H1 (cell line): ENCODE measurements at regions not wholly inside any gene's neighbourhood (a gene's known extent, or its start where the extent isn't known, plus 50 kb on each side); places are given as distances from the start of the nearest gene placed in this dataset.

Source experiments
- CTCF ChIA-PET: fragments of 300-600 bp; sonication (Branson Sonifier 250); formaldehyde crosslinking; loops from one replicate; lab custom pipeline; 2021; ENCODE audit not compliant: partially characterized antibody; lab: Charles Lee
- POLR2A ChIA-PET: fragments of 300-600 bp; sonication (Branson Sonifier 250); formaldehyde crosslinking; loops from one replicate; lab custom pipeline; 2021; ENCODE audit warnings: inconsistent platforms; ENCODE audit not compliant: partially characterized antibody; lab: Charles Lee
- DNase-seq, 2 experiments: peaks; one replicate each; pipeline versions ENCODE4 v3.0.0 to v3.0.0-alpha.2; 2010 to 2022; ENCODE audit warnings: low spot score in 2 of 2, low read depth in 1 of 2, mixed read lengths in 1 of 2
- FAIRE-seq: peaks from 2 replicates; lab custom pipeline; 2011; peaks lifted over from hg19 to GRCh38; lab: Jason Lieb, UNC
- H2AFZ ChIP-seq: 2 replicates; pipeline ENCODE4 v1.8.1; 2012; ENCODE audit warnings: low read length, inconsistent platforms
- H2AK5ac ChIP-seq: 2 replicates; pipeline ENCODE4 v1.6.1; 2013; ENCODE audit warnings: low read depth, low read length
- H2BK120ac ChIP-seq: replicated peaks from 2 replicates; pipeline ENCODE3; 2013; ENCODE audit warnings: low read depth, low read length, inconsistent platforms
- H2BK12ac ChIP-seq: 2 replicates; pipeline ENCODE4 v1.6.1; 2013; ENCODE audit warnings: low read depth, low read length
- H2BK15ac ChIP-seq: 2 replicates; pipeline ENCODE4 v1.6.1; 2013; ENCODE audit warnings: low read length
- H2BK20ac ChIP-seq: 2 replicates; pipeline ENCODE4 v1.6.1; 2013; ENCODE audit warnings: low read length
- H2BK5ac ChIP-seq: 2 replicates; pipeline ENCODE4 v1.6.1; 2013; ENCODE audit warnings: low read depth, low read length
- H3K14ac ChIP-seq: 2 replicates; pipeline ENCODE4 v1.6.1; 2013; ENCODE audit warnings: inconsistent platforms; ENCODE audit not compliant: insufficient read length
- H3K18ac ChIP-seq: 2 replicates; pipeline ENCODE4 v1.6.1; 2013; ENCODE audit warnings: low read length; ENCODE audit errors: extremely low read depth
- H3K23ac ChIP-seq: 2 replicates; pipeline ENCODE4 v1.6.1; 2013; ENCODE audit warnings: inconsistent platforms; ENCODE audit not compliant: insufficient read length
- H3K23me2 ChIP-seq: 2 replicates; pipeline ENCODE4 v1.6.1; 2013; ENCODE audit warnings: low read depth, low read length
- H3K27ac ChIP-seq: 2 replicates; pipeline ENCODE4 v1.6.1; 2011; ENCODE audit warnings: low read depth, low read length, inconsistent platforms
- H3K27me3 ChIP-seq, 4 experiments: replicated peaks in 1 of 4; 1 replicate in 1 of 4; 2 replicates in 3 of 4; pipeline versions ENCODE4 v1.6.1 to v1.8.1; 2011 to 2013; ENCODE audit warnings: low read length in 3 of 4, mild to moderate bottlenecking in 3 of 4, inconsistent platforms in 2 of 4, mixed read lengths in 2 of 4, moderate library complexity in 1 of 4; ENCODE audit not compliant: control insufficient read depth in 3 of 4, insufficient read depth in 3 of 4; ENCODE audit errors: extremely low read depth in 1 of 4
- H3K36me3 ChIP-seq, 4 experiments: 2 replicates each; pipeline versions ENCODE4 v1.6.1 to v1.8.1; 2011 to 2013; ENCODE audit warnings: mild to moderate bottlenecking in 4 of 4, low read length in 3 of 4, moderate library complexity in 2 of 4, control low read depth in 1 of 4, inconsistent platforms in 1 of 4; ENCODE audit not compliant: insufficient read depth in 4 of 4, control insufficient read depth in 2 of 4
- H3K4ac ChIP-seq: replicated peaks from 2 replicates; pipeline ENCODE3; 2013; ENCODE audit warnings: low read length, low read depth, mixed read lengths, inconsistent platforms; ENCODE audit not compliant: insufficient read length
- H3K4me1 ChIP-seq, 4 experiments: replicated peaks in 1 of 4; 1 replicate in 1 of 4; 2 replicates in 3 of 4; pipeline versions ENCODE4 v1.6.1 to v1.8.1; 2011 to 2013; ENCODE audit warnings: low read length in 3 of 4, inconsistent platforms in 2 of 4, mixed read lengths in 1 of 4; ENCODE audit not compliant: insufficient read depth in 4 of 4, control insufficient read depth in 3 of 4
- H3K4me2 ChIP-seq, 2 experiments: 2 replicates each; pipeline versions ENCODE4 v1.6.1 to v1.8.1; 2011 to 2013; ENCODE audit warnings: low read depth in 2 of 2, low read length in 2 of 2, control low read depth in 1 of 2, inconsistent platforms in 1 of 2, mild to moderate bottlenecking in 1 of 2; ENCODE audit not compliant: insufficient read depth in 1 of 2
- H3K4me3 ChIP-seq, 4 experiments: fragments of 200-600, 300-600 bp in 1 of 4; sonication (generic), shearing (Covaris generic), sonication (Bioruptor Twin) in 1 of 4; 2 replicates each; pipeline versions ENCODE4 v1.5.1 to v1.8.1; 2011 to 2016; ENCODE audit warnings: low read length in 4 of 4, low read depth in 3 of 4, control low read depth in 2 of 4, inconsistent platforms in 2 of 4, mild to moderate bottlenecking in 2 of 4, mixed read lengths in 1 of 4, moderate library complexity in 1 of 4; ENCODE audit not compliant: insufficient read depth in 2 of 4; ENCODE audit errors: extremely low read depth in 1 of 4
- H3K56ac ChIP-seq: replicated peaks from 2 replicates; pipeline ENCODE3; 2013; ENCODE audit warnings: low read depth, mild to moderate bottlenecking, mixed read lengths, low read length, inconsistent platforms; ENCODE audit not compliant: insufficient read length
- H3K79me1 ChIP-seq: 2 replicates; pipeline ENCODE4 v1.6.1; 2013; ENCODE audit warnings: low read depth, low read length, control low read depth
- H3K79me2 ChIP-seq, 2 experiments: 2 replicates each; pipeline versions ENCODE4 v1.6.1 to v1.8.1; 2012 to 2013; ENCODE audit warnings: low read length in 2 of 2, mild to moderate bottlenecking in 2 of 2, inconsistent platforms in 1 of 2; ENCODE audit not compliant: insufficient read depth in 2 of 2, control insufficient read depth in 1 of 2
- H3K9ac ChIP-seq, 4 experiments: replicated peaks in 1 of 4; 1 replicate in 1 of 4; 2 replicates in 3 of 4; pipeline versions ENCODE4 v1.6.1 to v1.8.1; 2011 to 2013; ENCODE audit warnings: low read depth in 3 of 4, low read length in 3 of 4, control low read depth in 2 of 4, mild to moderate bottlenecking in 2 of 4, moderate library complexity in 2 of 4, inconsistent platforms in 1 of 4; ENCODE audit errors: extremely low read depth in 1 of 4
- H3K9me3 ChIP-seq, 2 experiments: 2 replicates each; pipeline versions ENCODE4 v1.6.1 to v1.8.1; 2012 to 2013; ENCODE audit warnings: mild to moderate bottlenecking in 2 of 2, moderate library complexity in 2 of 2, control low read depth in 1 of 2, inconsistent platforms in 1 of 2, low read depth in 1 of 2, low read length in 1 of 2, mixed read lengths in 1 of 2; ENCODE audit not compliant: insufficient read depth in 2 of 2
- H4K20me1 ChIP-seq, 2 experiments: replicated peaks in 1 of 2; 2 replicates each; pipeline versions ENCODE3 to v1.8.1; 2011 to 2013; ENCODE audit warnings: inconsistent platforms in 2 of 2, low read length in 2 of 2, mild to moderate bottlenecking in 1 of 2; ENCODE audit not compliant: insufficient read depth in 2 of 2, control insufficient read depth in 1 of 2
- H4K5ac ChIP-seq: 2 replicates; pipeline ENCODE4 v1.6.1; 2013; ENCODE audit warnings: low read length, low read depth, mixed read lengths, inconsistent platforms; ENCODE audit not compliant: insufficient read length
- H4K8ac ChIP-seq: 2 replicates; pipeline ENCODE4 v1.8.0; 2013; ENCODE audit warnings: mild to moderate bottlenecking, moderate library complexity, low read length, inconsistent platforms; ENCODE audit not compliant: insufficient read depth; ENCODE audit errors: extremely low read depth
- H4K91ac ChIP-seq: replicated peaks from 2 replicates; pipeline ENCODE3; 2013; ENCODE audit warnings: low read length, mixed read lengths, inconsistent platforms; ENCODE audit not compliant: insufficient read length
- ATF3 ChIP-seq: IDR thresholded peaks from 2 replicates; pipeline ENCODE4 v1.6.1; 2011; ENCODE audit warnings: low read depth, mild to moderate bottlenecking, low read length; ENCODE audit not compliant: insufficient read depth
- BACH1 ChIP-seq: IDR thresholded peaks from 2 replicates; pipeline ENCODE4 v1.6.1; 2012; ENCODE audit warnings: low read length, improper control_type of control experiment
- CEBPB ChIP-seq: IDR thresholded peaks from 2 replicates; pipeline ENCODE4 v1.6.1; 2012; ENCODE audit warnings: low read depth, low read length
- EGR1 ChIP-seq: IDR thresholded peaks from 2 replicates; pipeline ENCODE4 v1.6.1; 2011; ENCODE audit warnings: low read depth, low read length, borderline replicate concordance
- GTF2F1 ChIP-seq: IDR thresholded peaks from 2 replicates; pipeline ENCODE4 v1.6.1; 2012; ENCODE audit warnings: low read depth, low read length, improper control_type of control experiment, borderline replicate concordance
- HDAC6 ChIP-seq: IDR thresholded peaks from one replicate; pipeline ENCODE4 v1.7.1; 2012; ENCODE audit warnings: low read depth, mild to moderate bottlenecking, inconsistent platforms, low read length, moderate library complexity
- JUND ChIP-seq: IDR thresholded peaks from 2 replicates; pipeline ENCODE4 v1.6.1; 2011; ENCODE audit warnings: mild to moderate bottlenecking, improper control_type of control experiment, low read length
- KDM1A ChIP-seq: fragments of 200-600, 300-600 bp; sonication (generic); IDR thresholded peaks from 2 replicates; pipeline ENCODE4 v1.7.1; 2016; ENCODE audit warnings: mild to moderate bottlenecking, low read length, borderline replicate concordance
- MAFK ChIP-seq: IDR thresholded peaks from 2 replicates; pipeline ENCODE4 v1.6.1; 2012; ENCODE audit warnings: low read depth, mild to moderate bottlenecking, improper control_type of control experiment, low read length
- POLR2A ChIP-seq, 2 experiments: IDR thresholded peaks; 1 replicate in 1 of 2; 2 replicates in 1 of 2; pipeline ENCODE4 v1.6.1; 2011; ENCODE audit warnings: low read depth in 2 of 2, low read length in 2 of 2, mild to moderate bottlenecking in 2 of 2; ENCODE audit errors: control extremely low read depth in 1 of 2
- POLR2AphosphoS5 ChIP-seq: IDR thresholded peaks from 2 replicates; pipeline ENCODE4 v1.6.1; 2011; ENCODE audit warnings: low read depth, low read length
- RFX5 ChIP-seq: IDR thresholded peaks from 2 replicates; pipeline ENCODE4 v1.6.1; 2011; ENCODE audit warnings: low read depth, low read length, improper control_type of control experiment, borderline replicate concordance
- RNF2 ChIP-seq: fragments of 200-900, 300-1000 bp; sonication (generic); IDR thresholded peaks from 2 replicates; pipeline ENCODE4 v1.7.1; 2016; ENCODE audit warnings: borderline replicate concordance, low read depth, mild to moderate bottlenecking, antibody characterized with exemption, low read length; ENCODE audit not compliant: poor library complexity, severe bottlenecking; ENCODE audit errors: missing control alignments
- SIN3A ChIP-seq, 2 experiments: IDR thresholded peaks in 1 of 2; conservative IDR thresholded peaks in 1 of 2; 2 replicates each; pipeline ENCODE4 v1.6.1; 2011 to 2012; ENCODE audit warnings: low read length in 2 of 2, improper control_type of control experiment in 1 of 2, low read depth in 1 of 2, mild to moderate bottlenecking in 1 of 2
- SRF ChIP-seq: IDR thresholded peaks from 2 replicates; pipeline ENCODE4 v1.6.1; 2011; ENCODE audit warnings: mild to moderate bottlenecking, low read depth, low read length, moderate library complexity
- TAF1 ChIP-seq: IDR thresholded peaks from 2 replicates; pipeline ENCODE4 v1.6.1; 2011; ENCODE audit warnings: mild to moderate bottlenecking, low read depth, low read length
- WGBS, 2 experiments: shearing (Covaris generic) in 1 of 2; methylation state at CpG; one replicate each; pipeline versions ENCODE4 v1.1.6 to v1.1.7; 2013 to 2015; ENCODE audit warnings: low lambda C conversion rate in 2 of 2, mixed read lengths in 2 of 2, inconsistent platforms in 1 of 2, low coverage in 1 of 2, missing lambda C conversion rate in 1 of 2; ENCODE audit not compliant: insufficient replicate concordance in 2 of 2, insufficient coverage in 1 of 2, insufficient read length in 1 of 2; ENCODE audit errors: extremely low coverage in 1 of 2, missing lambda C conversion rate in 1 of 2; 5-methylcytosine and 5-hydroxymethylcytosine counted together

GRCh38 chr2:52931660-52932059 is 835.9 kb upstream of the CHAC2 start:
- WGBS, 2 experiments, result 100% methylated on average over 1 of the region's 1 CpG; no CpG with 5 or more reads in 1 of the 2 experiments
- Histone ChIP-seq H3K23me2 (no peaks in the 10 kb centered on the region), H4K8ac (no peak overlapping the region), H3K56ac (no peak overlapping the region), H3K4me1 (no peaks in the 10 kb centered on the region), H3K14ac (no peak overlapping the region), H4K20me1 (no peaks in the 10 kb centered on the region), H2BK120ac (no peak overlapping the region), H2AK5ac (no peak overlapping the region), H3K79me2 (no peaks in the 10 kb centered on the region), H3K4me2 (no peak overlapping the region), H2BK20ac (no peak overlapping the region), H3K79me1 (no peaks in the 10 kb centered on the region), H3K4me3 (no peak overlapping the region), H3K27ac (no peak overlapping the region), H2BK15ac (no peak overlapping the region), H3K36me3 (no peaks in the 10 kb centered on the region), H3K27me3 (no peaks in the 10 kb centered on the region), H3K4ac (no peak overlapping the region), H3K18ac (no peak overlapping the region), H3K23ac (no peak overlapping the region), H4K5ac (no peak overlapping the region), H3K9me3 (peaks cover 8 to 13% of the 10 kb centered on the region in 2 experiments; a peak in 3 of 4 replicates), H2BK12ac (no peak overlapping the region), H4K91ac (no peak overlapping the region), H2BK5ac (no peak overlapping the region), H2AFZ (no peak overlapping the region), H3K9ac (no peak overlapping the region)
- ChIA-PET POLR2A (no interaction called here), CTCF (no interaction called here)
- DNase-seq, result no peak
- FAIRE-seq, result no peak
- TF ChIP-seq SRF (no peak), ATF3 (no peak), POLR2AphosphoS5 (no peak), RFX5 (no peak), KDM1A (no peak), JUND (no peak), EGR1 (no peak), BACH1 (no peak), RNF2 (no peak), CEBPB (no peak), HDAC6 (no peak), SIN3A (conservative IDR thresholded peaks at IDR 0.05 in 1 of 2, IDR thresholded peaks at IDR 0.05 in 1 of 2; ENCODE audit: low read depth in 1 of 2, low read length in 2 of 2) (no peak), TAF1 (no peak), GTF2F1 (no peak), MAFK (no peak), POLR2A (IDR thresholded peaks at IDR 0.05; ENCODE audit: control extremely low read depth in 1 of 2, low read depth in 2 of 2, low read length in 2 of 2) (no peak)
